ENCODE measurements at regions not wholly inside any gene's neighbourhood (a gene's known extent, or its start where the extent isn't known, plus 50 kb on each side); places are given as distances from the start of the nearest gene placed in this dataset.
"Not testable (repeated sequence)": the region's sequence is repeated elsewhere in the genome, so short reads cannot be mapped to it uniquely, and the experiment has no call there.

DNA sequence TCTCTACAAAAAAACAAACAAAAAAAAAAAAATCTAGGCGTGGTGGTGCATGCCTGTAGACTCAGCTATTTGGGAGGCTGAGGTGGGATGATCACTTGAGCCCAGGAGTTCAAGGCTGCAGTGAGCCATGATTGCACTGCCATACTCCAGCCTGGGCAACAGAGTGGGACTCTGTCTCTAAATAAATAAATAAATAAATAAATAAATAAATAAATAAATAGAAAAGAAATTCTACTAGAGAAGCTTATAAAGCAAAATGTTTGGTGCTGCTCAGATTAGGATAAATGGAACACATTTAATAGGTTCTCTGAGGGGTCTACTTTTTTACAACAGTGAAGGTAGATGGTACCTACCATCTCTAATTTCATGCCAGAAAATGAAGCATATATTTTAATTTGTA, 507.5 kb downstream of the STK39 start:
- not testable (repeated sequence) for TF ChIP-seq POLR2A (IDR thresholded peaks at IDR 0.05)
- TF ChIP-seq, protein P1, sequence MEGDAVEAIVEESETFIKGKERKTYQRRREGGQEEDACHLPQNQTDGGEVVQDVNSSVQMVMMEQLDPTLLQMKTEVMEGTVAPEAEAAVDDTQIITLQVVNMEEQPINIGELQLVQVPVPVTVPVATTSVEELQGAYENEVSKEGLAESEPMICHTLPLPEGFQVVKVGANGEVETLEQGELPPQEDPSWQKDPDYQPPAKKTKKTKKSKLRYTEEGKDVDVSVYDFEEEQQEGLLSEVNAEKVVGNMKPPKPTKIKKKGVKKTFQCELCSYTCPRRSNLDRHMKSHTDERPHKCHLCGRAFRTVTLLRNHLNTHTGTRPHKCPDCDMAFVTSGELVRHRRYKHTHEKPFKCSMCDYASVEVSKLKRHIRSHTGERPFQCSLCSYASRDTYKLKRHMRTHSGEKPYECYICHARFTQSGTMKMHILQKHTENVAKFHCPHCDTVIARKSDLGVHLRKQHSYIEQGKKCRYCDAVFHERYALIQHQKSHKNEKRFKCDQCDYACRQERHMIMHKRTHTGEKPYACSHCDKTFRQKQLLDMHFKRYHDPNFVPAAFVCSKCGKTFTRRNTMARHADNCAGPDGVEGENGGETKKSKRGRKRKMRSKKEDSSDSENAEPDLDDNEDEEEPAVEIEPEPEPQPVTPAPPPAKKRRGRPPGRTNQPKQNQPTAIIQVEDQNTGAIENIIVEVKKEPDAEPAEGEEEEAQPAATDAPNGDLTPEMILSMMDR (IDR thresholded peaks at IDR 0.05) = not testable (repeated sequence)
